ENCODE measurements at regions not wholly inside any gene's neighbourhood (a gene's known extent, or its start where the extent isn't known, plus 50 kb on each side); places are given as distances from the start of the nearest gene placed in this dataset.

- TF ChIP-seq POLR2AphosphoS5 (IDR thresholded peaks at IDR 0.05) (no peak), POLR2A (IDR thresholded peaks at IDR 0.05) (no peak)
- TF ChIP-seq, protein P1, sequence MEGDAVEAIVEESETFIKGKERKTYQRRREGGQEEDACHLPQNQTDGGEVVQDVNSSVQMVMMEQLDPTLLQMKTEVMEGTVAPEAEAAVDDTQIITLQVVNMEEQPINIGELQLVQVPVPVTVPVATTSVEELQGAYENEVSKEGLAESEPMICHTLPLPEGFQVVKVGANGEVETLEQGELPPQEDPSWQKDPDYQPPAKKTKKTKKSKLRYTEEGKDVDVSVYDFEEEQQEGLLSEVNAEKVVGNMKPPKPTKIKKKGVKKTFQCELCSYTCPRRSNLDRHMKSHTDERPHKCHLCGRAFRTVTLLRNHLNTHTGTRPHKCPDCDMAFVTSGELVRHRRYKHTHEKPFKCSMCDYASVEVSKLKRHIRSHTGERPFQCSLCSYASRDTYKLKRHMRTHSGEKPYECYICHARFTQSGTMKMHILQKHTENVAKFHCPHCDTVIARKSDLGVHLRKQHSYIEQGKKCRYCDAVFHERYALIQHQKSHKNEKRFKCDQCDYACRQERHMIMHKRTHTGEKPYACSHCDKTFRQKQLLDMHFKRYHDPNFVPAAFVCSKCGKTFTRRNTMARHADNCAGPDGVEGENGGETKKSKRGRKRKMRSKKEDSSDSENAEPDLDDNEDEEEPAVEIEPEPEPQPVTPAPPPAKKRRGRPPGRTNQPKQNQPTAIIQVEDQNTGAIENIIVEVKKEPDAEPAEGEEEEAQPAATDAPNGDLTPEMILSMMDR (IDR thresholded peaks at IDR 0.05) = no peak
Observed at GRCh38 chr1:103177108-103177775, 68.9 kb upstream of the COL11A1 start.

Measured in sigmoid colon (tissue), 4 donors.